ENCODE measurements at regions not wholly inside any gene's neighbourhood (a gene's known extent, or its start where the extent isn't known, plus 50 kb on each side); places are given as distances from the start of the nearest gene placed in this dataset.
"Not testable (repeated sequence)": the region's sequence is repeated elsewhere in the genome, so short reads cannot be mapped to it uniquely, and the experiment has no call there.

GRCh38 chr17:72571813-72572396, 451.1 kb downstream of the SOX9 start:
- H3K9ac ChIP-seq (ENCODE audit: insufficient read length) = no peak overlapping the region
- no peak for TF ChIP-seq FOXP2 (optimal IDR thresholded peaks at IDR 0.05; ENCODE audit: control extremely low read depth, extremely low read length, insufficient read depth)
- TF ChIP-seq EZH2 (IDR thresholded peaks at IDR 0.05) = no peak
- no peak for TF ChIP-seq POLR2AphosphoS5 (IDR thresholded peaks at IDR 0.05; ENCODE audit: borderline replicate concordance, low read depth, low read length)
- DNase-seq (ENCODE audit: low read depth, low spot score) = no peak
- no peaks in the 10 kb centered on the region for H3K36me3 ChIP-seq (ENCODE audit: insufficient read depth, low read length)
- H3K27ac ChIP-seq = no peak overlapping the region
- H3K4me3 ChIP-seq = no peak overlapping the region
- H3K9me3 ChIP-seq (ENCODE audit: low read depth, low read length) = no peaks in the 10 kb centered on the region

GRCh38 chr17:72572604-72573491, 452.0 kb downstream of the SOX9 start:
- no peaks in the 10 kb centered on the region for H3K9me3 ChIP-seq (ENCODE audit: low read depth, low read length)
- DNase-seq (ENCODE audit: low read depth, low spot score) = no peak
- H3K4me3 ChIP-seq = no peak overlapping the region
- TF ChIP-seq POLR2AphosphoS5 (IDR thresholded peaks at IDR 0.05; ENCODE audit: borderline replicate concordance, low read depth, low read length) (no peak), EZH2 (IDR thresholded peaks at IDR 0.05) (no peak), FOXP2 (optimal IDR thresholded peaks at IDR 0.05; ENCODE audit: control extremely low read depth, extremely low read length, insufficient read depth) (no peak)
- no peak overlapping the region for H3K9ac ChIP-seq (ENCODE audit: insufficient read length)
- H3K36me3 ChIP-seq (ENCODE audit: insufficient read depth, low read length) = no peaks in the 10 kb centered on the region
- no peak overlapping the region for H3K27ac ChIP-seq

- H3K9ac ChIP-seq (ENCODE audit: insufficient read length); H3K9me3 ChIP-seq (ENCODE audit: low read depth, low read length); H3K36me3 ChIP-seq (ENCODE audit: insufficient read depth, low read length); H3K4me3 ChIP-seq; DNase-seq (ENCODE audit: low read depth, low spot score); H3K27ac ChIP-seq: not testable (repeated sequence)
Measured at GRCh38 chr17:72573492-72573801, 452.6 kb downstream of the SOX9 start.

DNA sequence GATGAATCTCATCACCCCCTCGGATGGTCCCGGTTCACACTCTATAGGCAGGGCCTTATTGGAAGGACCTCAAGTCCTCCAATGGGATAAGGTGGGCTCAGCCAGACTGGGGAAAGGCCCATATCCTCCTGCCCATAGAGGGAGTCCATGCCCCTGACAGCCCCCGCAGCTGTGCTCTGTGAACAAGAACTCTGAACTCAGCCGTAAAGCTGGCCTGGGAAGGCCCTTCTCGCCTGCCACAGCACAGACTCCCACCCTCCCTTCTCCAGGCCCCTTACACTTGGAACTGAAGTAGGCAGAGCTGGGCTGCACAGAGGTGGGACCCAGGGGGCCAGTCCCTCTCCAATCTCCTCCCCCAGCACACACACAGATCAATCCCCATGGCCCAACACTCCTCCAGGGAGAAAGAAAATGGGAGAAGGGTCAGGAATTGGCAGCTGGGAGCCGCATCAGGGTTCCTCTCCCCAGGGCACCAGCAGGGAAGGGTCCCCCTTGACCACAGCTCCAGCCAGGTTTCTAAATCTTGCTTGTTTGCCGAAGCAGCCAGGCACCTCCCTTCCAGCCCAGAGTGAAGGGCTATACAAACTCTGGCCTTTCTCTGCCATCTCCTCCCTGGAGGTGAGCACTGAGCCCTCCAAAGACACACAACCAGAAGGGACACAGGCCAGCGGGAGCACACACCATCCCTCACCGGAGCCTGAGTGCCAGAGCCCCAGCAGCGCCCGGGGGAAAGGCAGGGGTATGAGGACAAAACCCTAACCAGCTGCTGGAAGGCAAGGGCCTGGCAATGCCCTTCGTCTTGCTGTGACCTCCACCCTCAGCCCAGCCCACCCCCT, 454.1 kb downstream of the SOX9 start:
- H3K4me3 ChIP-seq = no peak overlapping the region
- TF ChIP-seq EZH2 (IDR thresholded peaks at IDR 0.05) = no peak
- TF ChIP-seq FOXP2 (optimal IDR thresholded peaks at IDR 0.05; ENCODE audit: control extremely low read depth, extremely low read length, insufficient read depth) = no peak
- no peak for TF ChIP-seq POLR2AphosphoS5 (IDR thresholded peaks at IDR 0.05; ENCODE audit: borderline replicate concordance, low read depth, low read length)
- H3K36me3 ChIP-seq (ENCODE audit: insufficient read depth, low read length) = no peaks in the 10 kb centered on the region
- DNase-seq (ENCODE audit: low read depth, low spot score) = no peak
- no peaks in the 10 kb centered on the region for H3K9me3 ChIP-seq (ENCODE audit: low read depth, low read length)
- no peak overlapping the region for H3K27ac ChIP-seq
- H3K9ac ChIP-seq (ENCODE audit: insufficient read length) = no peak overlapping the region

GRCh38 chr17:72575542-72576233, 454.9 kb downstream of the SOX9 start:
- Histone ChIP-seq H3K27ac (no peak overlapping the region), H3K4me3 (no peak overlapping the region), H3K9ac (ENCODE audit: insufficient read length) (no peak overlapping the region)

GRCh38 chr17:72576289-72576759, 455.5 kb downstream of the SOX9 start:
- no peaks in the 10 kb centered on the region for H3K36me3 ChIP-seq (ENCODE audit: insufficient read depth, low read length)
- no peak overlapping the region for H3K27ac ChIP-seq
- no peak for TF ChIP-seq EZH2 (IDR thresholded peaks at IDR 0.05)
- TF ChIP-seq FOXP2 (optimal IDR thresholded peaks at IDR 0.05; ENCODE audit: control extremely low read depth, extremely low read length, insufficient read depth) = no peak
- no peak for TF ChIP-seq POLR2AphosphoS5 (IDR thresholded peaks at IDR 0.05; ENCODE audit: borderline replicate concordance, low read depth, low read length)
- no peak for DNase-seq (ENCODE audit: low read depth, low spot score)
- no peaks in the 10 kb centered on the region for H3K9me3 ChIP-seq (ENCODE audit: low read depth, low read length)
- no peak overlapping the region for H3K4me3 ChIP-seq
- no peak overlapping the region for H3K9ac ChIP-seq (ENCODE audit: insufficient read length)

More at GRCh38 chr17:72575542-72576233, 454.9 kb downstream of the SOX9 start:
- TF ChIP-seq POLR2AphosphoS5 (IDR thresholded peaks at IDR 0.05; ENCODE audit: borderline replicate concordance, low read depth, low read length) (no peak), FOXP2 (optimal IDR thresholded peaks at IDR 0.05; ENCODE audit: control extremely low read depth, extremely low read length, insufficient read depth) (no peak), EZH2 (IDR thresholded peaks at IDR 0.05) (no peak)
- no peak for DNase-seq (ENCODE audit: low read depth, low spot score)
- Histone ChIP-seq H3K36me3 (ENCODE audit: insufficient read depth, low read length) (no peaks in the 10 kb centered on the region), H3K9me3 (ENCODE audit: low read depth, low read length) (no peaks in the 10 kb centered on the region)

DNA sequence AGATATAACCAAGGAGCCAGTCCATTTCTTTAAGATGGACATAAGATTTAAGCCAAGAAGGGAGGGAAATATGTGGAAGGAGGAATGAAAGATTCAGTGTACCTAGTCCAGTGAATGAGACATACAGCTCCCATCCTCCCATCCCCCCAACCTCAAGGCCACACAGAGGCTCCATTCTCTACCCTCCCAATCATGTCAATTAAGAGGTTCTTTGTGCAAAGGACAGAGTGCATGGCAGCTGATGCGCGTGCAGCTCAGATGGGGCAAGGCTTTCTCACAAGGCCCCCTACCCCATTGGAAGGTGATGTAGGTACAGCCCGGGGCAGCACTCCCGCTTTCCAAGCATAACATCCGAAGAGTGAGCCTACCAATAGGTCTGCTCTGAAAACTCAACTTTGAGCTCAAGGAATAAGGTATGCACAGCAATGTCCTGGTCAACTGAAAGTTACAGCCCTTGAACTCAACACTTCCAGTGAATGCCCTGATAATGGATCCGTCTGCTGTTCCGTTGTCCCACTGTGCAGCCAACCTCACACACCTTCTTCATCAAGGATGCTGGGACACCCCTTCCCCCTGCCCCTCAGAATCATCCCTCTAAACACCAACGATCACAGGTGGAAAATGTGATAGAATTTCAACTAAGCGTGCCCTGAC, 458.1 kb downstream of the SOX9 start:
- no peak for DNase-seq (ENCODE audit: low read depth, low spot score)
- Histone ChIP-seq H3K9me3 (ENCODE audit: low read depth, low read length) (no peaks in the 10 kb centered on the region), H3K4me3 (no peak overlapping the region), H3K9ac (ENCODE audit: insufficient read length) (no peak overlapping the region), H3K27ac (no peak overlapping the region), H3K36me3 (ENCODE audit: insufficient read depth, low read length) (no peaks in the 10 kb centered on the region)
- TF ChIP-seq POLR2AphosphoS5 (IDR thresholded peaks at IDR 0.05; ENCODE audit: borderline replicate concordance, low read depth, low read length) (no peak), EZH2 (IDR thresholded peaks at IDR 0.05) (no peak), FOXP2 (optimal IDR thresholded peaks at IDR 0.05; ENCODE audit: control extremely low read depth, extremely low read length, insufficient read depth) (no peak)

Measured in SK-N-MC (cell line).